ENCODE measurements at regions not wholly inside any gene's neighbourhood (a gene's known extent, or its start where the extent isn't known, plus 50 kb on each side); places are given as distances from the start of the nearest gene placed in this dataset.

DNA sequence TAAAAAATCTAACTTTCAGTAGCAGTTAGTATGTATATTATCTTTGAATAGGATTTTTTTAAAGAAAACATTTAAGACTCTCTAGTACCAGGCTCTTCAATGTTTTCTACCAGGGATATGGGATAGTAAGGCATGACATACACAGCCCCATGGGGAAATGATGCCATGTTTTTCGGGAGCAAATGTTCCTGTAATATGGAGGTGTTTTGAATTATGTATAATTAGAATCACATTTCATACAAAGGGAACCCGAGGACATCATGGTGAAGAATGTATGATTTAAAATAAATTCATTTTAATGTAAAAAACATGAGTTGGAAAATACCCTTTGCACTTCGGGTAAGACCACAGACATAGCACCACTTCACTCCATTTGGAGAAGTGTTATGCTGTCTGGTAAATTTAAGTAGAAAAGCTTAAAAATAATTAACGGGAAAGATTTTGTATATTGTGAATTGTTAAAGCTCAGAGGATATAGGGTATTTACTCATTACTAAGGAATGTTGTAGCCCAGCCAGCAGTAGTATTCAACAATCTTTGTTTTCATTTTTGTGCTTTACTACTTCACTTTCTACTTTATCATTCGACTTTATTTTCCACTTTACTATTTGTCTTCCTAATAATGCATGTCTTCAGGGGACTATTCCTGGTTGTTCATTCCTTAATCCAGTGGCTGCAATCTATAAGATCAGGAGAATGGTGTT lies 2050.7 kb downstream of the ARAP2 start:
- TF ChIP-seq, protein P1, sequence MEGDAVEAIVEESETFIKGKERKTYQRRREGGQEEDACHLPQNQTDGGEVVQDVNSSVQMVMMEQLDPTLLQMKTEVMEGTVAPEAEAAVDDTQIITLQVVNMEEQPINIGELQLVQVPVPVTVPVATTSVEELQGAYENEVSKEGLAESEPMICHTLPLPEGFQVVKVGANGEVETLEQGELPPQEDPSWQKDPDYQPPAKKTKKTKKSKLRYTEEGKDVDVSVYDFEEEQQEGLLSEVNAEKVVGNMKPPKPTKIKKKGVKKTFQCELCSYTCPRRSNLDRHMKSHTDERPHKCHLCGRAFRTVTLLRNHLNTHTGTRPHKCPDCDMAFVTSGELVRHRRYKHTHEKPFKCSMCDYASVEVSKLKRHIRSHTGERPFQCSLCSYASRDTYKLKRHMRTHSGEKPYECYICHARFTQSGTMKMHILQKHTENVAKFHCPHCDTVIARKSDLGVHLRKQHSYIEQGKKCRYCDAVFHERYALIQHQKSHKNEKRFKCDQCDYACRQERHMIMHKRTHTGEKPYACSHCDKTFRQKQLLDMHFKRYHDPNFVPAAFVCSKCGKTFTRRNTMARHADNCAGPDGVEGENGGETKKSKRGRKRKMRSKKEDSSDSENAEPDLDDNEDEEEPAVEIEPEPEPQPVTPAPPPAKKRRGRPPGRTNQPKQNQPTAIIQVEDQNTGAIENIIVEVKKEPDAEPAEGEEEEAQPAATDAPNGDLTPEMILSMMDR (IDR thresholded peaks at IDR 0.05; ENCODE audit: borderline replicate concordance, extremely low read depth, insufficient read depth) = no peak
- Histone ChIP-seq H3K27ac (ENCODE audit: low read depth in 2 of 2, low read length in 2 of 2) (no peak overlapping the region), H3K9ac (ENCODE audit: low read length in 3 of 3) (no peak overlapping the region), H3K9me3 (ENCODE audit: control insufficient read depth in 2 of 3, insufficient read depth in 1 of 3, low read length in 3 of 3) (no peaks in the 10 kb centered on the region), H3K36me3 (ENCODE audit: control insufficient read depth in 2 of 3, insufficient read depth in 3 of 3, low read length in 3 of 3) (no peaks in the 10 kb centered on the region), H3K27me3 (ENCODE audit: control insufficient read depth, insufficient read depth, low read length) (no peaks in the 10 kb centered on the region), H3K4me3 (ENCODE audit: low read length in 3 of 3) (no peak overlapping the region), H3K4me1 (ENCODE audit: control insufficient read depth in 2 of 3, insufficient read depth in 2 of 3, low read depth in 1 of 3, low read length in 3 of 3) (no peaks in the 10 kb centered on the region)
- intact Hi-C loops (cut with DNase I) = no loop called here
- DNase-seq (no peak), FAIRE-seq (no peak)

DNA sequence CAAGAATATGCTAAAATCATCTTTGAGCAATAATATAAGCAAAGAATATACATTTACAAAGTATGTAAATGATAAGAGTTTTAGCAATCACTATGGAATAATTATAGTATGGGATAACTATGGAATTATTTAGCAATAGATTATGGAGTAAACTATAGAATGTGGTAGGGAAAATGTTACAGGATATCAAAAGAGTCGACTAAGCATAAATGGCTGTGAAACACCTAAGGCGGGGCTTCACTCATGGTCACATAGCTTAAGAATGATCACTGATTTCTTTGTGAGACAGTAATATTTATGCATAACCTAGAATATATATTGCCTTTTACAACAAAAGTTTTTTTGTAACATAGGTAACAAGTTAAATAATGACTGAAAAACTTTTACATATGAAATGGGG lies 2049.7 kb downstream of the ARAP2 start:
- Histone ChIP-seq H3K27ac (ENCODE audit: low read depth in 2 of 2, low read length in 2 of 2) (no peak overlapping the region), H3K36me3 (ENCODE audit: control insufficient read depth in 2 of 3, insufficient read depth in 3 of 3, low read length in 3 of 3) (no peaks in the 10 kb centered on the region), H3K27me3 (ENCODE audit: control insufficient read depth, insufficient read depth, low read length) (no peaks in the 10 kb centered on the region), H3K4me1 (ENCODE audit: control insufficient read depth in 2 of 3, insufficient read depth in 2 of 3, low read depth in 1 of 3, low read length in 3 of 3) (no peaks in the 10 kb centered on the region), H3K9ac (ENCODE audit: low read length in 3 of 3) (no peak overlapping the region), H3K4me3 (ENCODE audit: low read length in 3 of 3) (no peak overlapping the region), H3K9me3 (ENCODE audit: control insufficient read depth in 2 of 3, insufficient read depth in 1 of 3, low read length in 3 of 3) (no peaks in the 10 kb centered on the region)
- intact Hi-C loops (cut with DNase I) = no loop called here
- DNase-seq (no peak), FAIRE-seq (no peak)
- TF ChIP-seq, protein P1 (IDR thresholded peaks at IDR 0.05; ENCODE audit: borderline replicate concordance, extremely low read depth, insufficient read depth) = no peak

DNA sequence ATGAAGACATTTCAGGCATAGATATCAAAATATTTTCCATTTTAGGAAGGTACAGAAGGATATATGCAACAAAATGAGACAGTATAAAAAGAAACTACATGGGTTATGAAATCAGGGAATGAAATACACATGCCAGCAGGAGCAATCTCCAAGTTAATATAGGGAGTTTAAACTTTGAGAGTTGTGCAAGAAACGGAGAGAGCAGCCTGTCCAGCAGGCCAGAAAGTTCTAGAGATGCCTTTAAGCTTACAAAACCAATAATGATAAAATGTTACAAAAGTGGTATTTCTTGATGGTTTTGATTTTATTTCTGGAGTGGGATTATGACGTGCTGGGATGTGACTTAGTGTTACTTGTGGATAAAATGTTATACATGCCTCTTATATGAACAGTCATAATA lies 2047.9 kb downstream of the ARAP2 start:
- Histone ChIP-seq H3K4me3 (ENCODE audit: low read length in 3 of 3) (no peak overlapping the region), H3K9me3 (ENCODE audit: control insufficient read depth in 2 of 3, insufficient read depth in 1 of 3, low read length in 3 of 3) (no peaks in the 10 kb centered on the region), H3K9ac (ENCODE audit: low read length in 3 of 3) (no peak overlapping the region), H3K36me3 (ENCODE audit: control insufficient read depth in 2 of 3, insufficient read depth in 3 of 3, low read length in 3 of 3) (no peaks in the 10 kb centered on the region), H3K27me3 (ENCODE audit: control insufficient read depth, insufficient read depth, low read length) (no peaks in the 10 kb centered on the region), H3K27ac (ENCODE audit: low read depth in 2 of 2, low read length in 2 of 2) (no peak overlapping the region), H3K4me1 (ENCODE audit: control insufficient read depth in 2 of 3, insufficient read depth in 2 of 3, low read depth in 1 of 3, low read length in 3 of 3) (no peaks in the 10 kb centered on the region)
- FAIRE-seq = no peak
- intact Hi-C loops (cut with DNase I) = no loop called here
- TF ChIP-seq, protein P1 (IDR thresholded peaks at IDR 0.05; ENCODE audit: borderline replicate concordance, extremely low read depth, insufficient read depth) = no peak
- no peak for DNase-seq

DNA sequence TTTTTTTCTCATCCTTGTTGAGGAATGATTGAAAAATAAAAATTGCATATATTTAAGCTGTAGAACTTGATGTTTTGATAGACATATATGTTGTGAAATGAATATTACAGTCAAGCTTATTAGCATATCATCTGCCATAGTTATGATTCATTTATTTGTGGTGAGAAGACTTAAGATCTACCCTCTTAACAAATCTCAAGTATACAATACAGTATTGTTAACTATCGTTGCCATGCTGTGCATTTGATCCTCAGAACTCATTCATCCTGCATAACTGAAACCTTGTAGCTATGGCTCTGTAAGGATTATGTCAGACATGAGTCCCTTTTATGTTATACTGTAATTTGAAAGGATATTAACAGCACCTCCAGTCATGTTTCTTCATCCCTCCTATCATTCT lies 2045.3 kb downstream of the ARAP2 start:
- H3K9me3 ChIP-seq (ENCODE audit: control insufficient read depth in 2 of 3, insufficient read depth in 1 of 3, low read length in 3 of 3) = no peaks in the 10 kb centered on the region
- H3K27ac ChIP-seq (ENCODE audit: low read depth in 2 of 2, low read length in 2 of 2) = no peak overlapping the region
- DNase-seq (no peak), FAIRE-seq (no peak)
- TF ChIP-seq, protein P1 (IDR thresholded peaks at IDR 0.05; ENCODE audit: borderline replicate concordance, extremely low read depth, insufficient read depth) = no peak
- H3K36me3 ChIP-seq (ENCODE audit: control insufficient read depth in 2 of 3, insufficient read depth in 3 of 3, low read length in 3 of 3) = no peaks in the 10 kb centered on the region
- no peak overlapping the region for H3K4me3 ChIP-seq (ENCODE audit: low read length in 3 of 3)
- no peaks in the 10 kb centered on the region for H3K27me3 ChIP-seq (ENCODE audit: control insufficient read depth, insufficient read depth, low read length)
- no peaks in the 10 kb centered on the region for H3K4me1 ChIP-seq (ENCODE audit: control insufficient read depth in 2 of 3, insufficient read depth in 2 of 3, low read depth in 1 of 3, low read length in 3 of 3)
- H3K9ac ChIP-seq (ENCODE audit: low read length in 3 of 3) = no peak overlapping the region
- intact Hi-C loops (cut with DNase I) = no loop called here

Data from kidney (tissue), 13 donors.